Karpas-422 (cell line): ENCODE measurements at regions not wholly inside any gene's neighbourhood (a gene's known extent, or its start where the extent isn't known, plus 50 kb on each side); places are given as distances from the start of the nearest gene placed in this dataset.

ENCODE experiments used
- DNase-seq: peaks from one replicate; pipeline ENCODE4 v3.0.0-alpha.2; 2015
- H2AFZ ChIP-seq: fragments of 200-600 bp; sonication (generic); 2 replicates; pipeline ENCODE4 v1.6.1; 2014; ENCODE audit warnings: antibody characterized with exemption, low read length, mixed read lengths
- H3K27ac ChIP-seq: fragments of 200-600 bp; sonication (generic); 2 replicates; pipeline ENCODE4 v1.5.1; 2014; ENCODE audit warnings: mild to moderate bottlenecking, low read length, moderate library complexity
- H3K27me3 ChIP-seq: fragments of 200-600 bp; sonication (generic); 2 replicates; pipeline ENCODE4 v1.6.1; 2014; ENCODE audit warnings: low read length, mixed read lengths
- H3K36me3 ChIP-seq: fragments of 200-600 bp; sonication (generic); 2 replicates; pipeline ENCODE4 v1.6.1; 2014; ENCODE audit warnings: low read length, mixed read lengths; ENCODE audit not compliant: insufficient read depth
- H3K4me1 ChIP-seq: fragments of 200-600 bp; sonication (generic); 2 replicates; pipeline ENCODE4 v1.6.1; 2014; ENCODE audit warnings: mild to moderate bottlenecking, low read length, mixed read lengths
- H3K4me2 ChIP-seq: fragments of 200-600 bp; sonication (generic); 2 replicates; pipeline ENCODE4 v1.6.1; 2014; ENCODE audit warnings: low read length, low read depth, mild to moderate bottlenecking; ENCODE audit not compliant: poor library complexity, severe bottlenecking
- H3K4me3 ChIP-seq: fragments of 200-600 bp; sonication (generic); 2 replicates; pipeline ENCODE4 v1.5.1; 2014; ENCODE audit warnings: mild to moderate bottlenecking, antibody characterized with exemption, low read length, mixed read lengths
- H3K79me2 ChIP-seq: fragments of 200-600 bp; sonication (generic); 2 replicates; pipeline ENCODE4 v1.6.1; 2014; ENCODE audit warnings: mild to moderate bottlenecking, low read length, mixed read lengths
- H3K9ac ChIP-seq: fragments of 200-600 bp; sonication (generic); 2 replicates; pipeline ENCODE4 v1.6.0; 2014; ENCODE audit warnings: low read length
- H3K9me2 ChIP-seq: fragments of 200-600 bp; sonication (generic), shearing (Covaris generic); replicated peaks from 2 replicates; pipeline ENCODE4 v1.6.0; 2014; ENCODE audit warnings: mild to moderate bottlenecking, low read length, moderate library complexity; ENCODE audit not compliant: insufficient read depth
- H3K9me3 ChIP-seq: fragments of 300-700, 200-600 bp; sonication (generic); 2 replicates; pipeline ENCODE4 v1.6.1; 2014; ENCODE audit warnings: low read length, mixed read lengths
- H4K20me1 ChIP-seq: fragments of 200-600 bp; sonication (generic); 2 replicates; pipeline ENCODE4 v1.6.1; 2014; ENCODE audit warnings: mild to moderate bottlenecking, antibody characterized with exemption, low read length, low read depth; ENCODE audit not compliant: insufficient read depth

GRCh38 chr18:28793901-28794300 lies 617.0 kb upstream of the CDH2 start:
- Histone ChIP-seq H3K27me3 (no peaks in the 10 kb centered on the region), H3K4me3 (no peak overlapping the region), H3K4me1 (no peaks in the 10 kb centered on the region), H3K36me3 (no peaks in the 10 kb centered on the region), H4K20me1 (no peaks in the 10 kb centered on the region), H3K9me3 (peaks cover 27% of the 10 kb centered on the region), H3K79me2 (no peaks in the 10 kb centered on the region), H3K4me2 (no peak overlapping the region), H3K9ac (no peak overlapping the region), H3K27ac (no peak overlapping the region), H2AFZ (no peak overlapping the region), H3K9me2 (no peaks in the 10 kb centered on the region)
- no peak for DNase-seq

DNA sequence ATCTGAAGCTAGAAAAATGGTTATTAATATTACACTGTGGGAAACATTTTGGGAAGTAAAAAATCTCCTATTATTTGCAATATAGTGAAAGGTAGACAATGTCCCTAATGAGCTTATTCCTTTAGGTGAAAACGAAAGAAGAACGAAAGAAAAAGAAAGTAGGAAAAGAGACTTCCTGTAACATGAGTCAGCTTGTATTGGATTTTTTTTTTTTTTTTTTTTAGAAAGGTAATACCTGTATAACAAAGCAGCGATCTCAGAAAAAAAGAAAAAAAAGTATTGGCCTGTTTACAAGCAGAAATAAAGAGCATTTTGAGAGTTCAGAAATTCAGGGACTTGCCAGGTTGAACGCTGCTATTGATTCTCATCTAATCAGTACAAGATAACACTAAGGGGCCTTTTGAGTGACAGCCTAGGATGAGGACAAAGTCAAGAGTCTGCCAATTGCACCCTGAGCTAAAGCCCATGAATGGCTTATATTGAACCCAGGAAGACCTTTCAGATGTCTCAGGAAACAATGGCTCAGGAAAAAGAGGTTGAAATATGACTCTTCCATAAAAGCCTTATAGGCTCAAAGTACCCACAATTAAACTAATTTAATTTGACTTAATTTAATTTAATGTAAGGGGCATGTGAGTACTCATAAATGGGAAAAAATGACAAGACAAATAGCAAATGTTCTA lies 615.6 kb upstream of the CDH2 start:
- no peaks in the 10 kb centered on the region for H3K27me3 ChIP-seq
- no peak overlapping the region for H3K4me2 ChIP-seq
- H3K79me2 ChIP-seq, result no peaks in the 10 kb centered on the region
- no peak overlapping the region for H3K9ac ChIP-seq
- H2AFZ ChIP-seq, result no peak overlapping the region
- H3K36me3 ChIP-seq, result no peaks in the 10 kb centered on the region
- no peak for DNase-seq
- H3K9me3 ChIP-seq, result peaks cover 31% of the 10 kb centered on the region
- H4K20me1 ChIP-seq, result no peaks in the 10 kb centered on the region
- no peaks in the 10 kb centered on the region for H3K4me1 ChIP-seq
- no peak overlapping the region for H3K27ac ChIP-seq
- H3K4me3 ChIP-seq, result no peak overlapping the region
- H3K9me2 ChIP-seq, result no peaks in the 10 kb centered on the region

DNA sequence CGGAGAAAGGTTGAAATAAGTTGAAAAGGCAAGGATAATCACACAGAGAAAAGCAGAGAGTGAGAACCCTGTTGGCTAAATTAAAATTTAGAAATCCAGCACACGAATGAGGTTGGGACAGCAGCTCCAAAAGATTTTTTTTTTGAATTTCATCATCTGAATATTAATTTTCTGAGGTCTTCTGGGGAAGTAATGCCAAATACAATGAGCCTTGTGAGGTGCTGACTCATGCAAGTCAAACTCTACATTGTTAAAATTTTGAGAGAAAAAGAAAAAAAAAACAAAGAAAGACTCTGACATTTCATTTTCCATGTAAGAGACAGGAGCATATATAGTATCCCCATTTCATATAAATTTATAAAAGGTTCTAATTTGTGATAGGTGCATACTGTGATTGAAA lies 614.2 kb upstream of the CDH2 start:
- no peaks in the 10 kb centered on the region for H3K4me1 ChIP-seq
- no peaks in the 10 kb centered on the region for H3K79me2 ChIP-seq
- H3K27ac ChIP-seq, result no peak overlapping the region
- H3K36me3 ChIP-seq, result no peaks in the 10 kb centered on the region
- no peaks in the 10 kb centered on the region for H4K20me1 ChIP-seq
- H3K27me3 ChIP-seq, result no peaks in the 10 kb centered on the region
- H3K9me2 ChIP-seq, result no peaks in the 10 kb centered on the region
- DNase-seq, result no peak
- H3K9me3 ChIP-seq, result peaks cover 38% of the 10 kb centered on the region
- H3K9ac ChIP-seq, result no peak overlapping the region
- H3K4me3 ChIP-seq, result no peak overlapping the region
- no peak overlapping the region for H2AFZ ChIP-seq
- H3K4me2 ChIP-seq, result no peak overlapping the region

- H3K36me3 ChIP-seq, result no peaks in the 10 kb centered on the region
- H3K27ac ChIP-seq, result no peak overlapping the region
- H3K4me2 ChIP-seq, result no peak overlapping the region
- H3K79me2 ChIP-seq, result no peaks in the 10 kb centered on the region
- no peaks in the 10 kb centered on the region for H4K20me1 ChIP-seq
- H2AFZ ChIP-seq, result no peak overlapping the region
- no peaks in the 10 kb centered on the region for H3K4me1 ChIP-seq
- no peak for DNase-seq
- no peaks in the 10 kb centered on the region for H3K27me3 ChIP-seq
- no peak overlapping the region for H3K4me3 ChIP-seq
- H3K9me2 ChIP-seq, result no peaks in the 10 kb centered on the region
- H3K9ac ChIP-seq, result no peak overlapping the region
- H3K9me3 ChIP-seq, result peaks cover 39% of the 10 kb centered on the region
Measured at GRCh38 chr18:28789502-28789901, 612.6 kb upstream of the CDH2 start.

DNA sequence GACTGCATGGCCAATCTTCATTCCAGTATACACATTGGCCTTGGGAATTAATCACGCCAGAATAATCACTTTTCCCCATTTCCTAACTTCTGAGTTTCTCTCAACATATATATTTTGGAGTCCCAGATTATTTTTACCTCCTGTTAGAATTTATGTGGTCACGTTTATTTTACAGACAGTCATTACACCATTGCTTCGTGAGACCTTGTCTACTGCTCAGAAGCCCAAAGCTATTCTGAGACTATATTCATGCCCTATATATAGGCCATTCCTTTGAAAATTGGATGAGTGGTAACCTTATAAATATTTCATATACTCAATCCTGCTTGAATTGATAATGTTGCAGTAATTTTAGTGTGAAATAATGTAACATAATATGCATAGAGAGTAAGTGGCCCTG lies 610.0 kb upstream of the CDH2 start:
- Histone ChIP-seq H3K9me2 (no peaks in the 10 kb centered on the region), H3K9ac (no peak overlapping the region), H3K9me3 (peaks cover 34% of the 10 kb centered on the region), H3K4me3 (no peak overlapping the region), H2AFZ (no peak overlapping the region), H3K27me3 (no peaks in the 10 kb centered on the region), H4K20me1 (no peaks in the 10 kb centered on the region), H3K27ac (no peak overlapping the region), H3K36me3 (no peaks in the 10 kb centered on the region), H3K4me1 (no peaks in the 10 kb centered on the region), H3K79me2 (no peaks in the 10 kb centered on the region), H3K4me2 (no peak overlapping the region)
- DNase-seq, result no peak

DNA sequence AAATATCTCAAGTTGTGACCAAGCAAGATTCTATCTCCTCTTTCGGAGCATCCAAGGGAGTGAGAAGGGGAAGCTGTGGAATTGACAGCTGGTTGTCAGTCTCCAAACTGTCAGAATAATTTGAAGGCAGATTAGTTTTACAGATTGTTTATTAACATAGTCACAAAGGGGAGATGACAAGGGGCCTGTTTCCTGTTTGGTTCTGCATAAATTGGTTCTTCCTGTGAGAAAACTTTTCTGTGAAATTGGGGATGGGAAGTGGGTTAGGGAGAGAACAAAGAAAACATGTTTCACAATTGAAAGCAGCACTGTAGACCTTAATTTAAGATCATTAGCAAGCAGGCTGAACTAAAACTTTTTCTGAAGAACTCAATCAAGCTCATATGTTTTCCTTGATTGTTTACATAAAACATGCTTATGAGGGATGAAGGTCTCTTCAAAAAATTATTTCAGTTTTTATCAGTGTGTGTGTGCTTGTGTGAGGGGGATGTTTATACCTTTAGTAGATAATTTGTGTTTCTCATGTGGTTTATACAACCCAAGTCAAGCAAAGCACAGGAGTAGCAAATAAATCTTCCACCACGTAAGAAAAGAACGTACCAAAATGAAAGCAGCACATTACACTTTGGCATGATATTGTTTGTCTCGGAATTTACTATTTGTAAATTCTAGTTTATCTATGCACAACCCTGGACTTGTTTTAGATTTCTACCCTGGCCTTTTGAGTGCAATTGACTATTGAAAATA lies 604.9 kb upstream of the CDH2 start:
- H3K27ac ChIP-seq, result no peak overlapping the region
- no peaks in the 10 kb centered on the region for H3K4me1 ChIP-seq
- H3K4me2 ChIP-seq, result no peak overlapping the region
- H3K9me2 ChIP-seq, result no peaks in the 10 kb centered on the region
- peaks cover 29% of the 10 kb centered on the region for H3K9me3 ChIP-seq
- H3K4me3 ChIP-seq, result no peak overlapping the region
- no peaks in the 10 kb centered on the region for H3K27me3 ChIP-seq
- no peaks in the 10 kb centered on the region for H3K79me2 ChIP-seq
- DNase-seq, result no peak
- H4K20me1 ChIP-seq, result no peaks in the 10 kb centered on the region
- no peak overlapping the region for H2AFZ ChIP-seq
- H3K9ac ChIP-seq, result no peak overlapping the region
- H3K36me3 ChIP-seq, result no peaks in the 10 kb centered on the region

- no peaks in the 10 kb centered on the region for H3K79me2 ChIP-seq
- H3K36me3 ChIP-seq, result no peaks in the 10 kb centered on the region
- no peaks in the 10 kb centered on the region for H3K27me3 ChIP-seq
- H3K4me1 ChIP-seq, result no peaks in the 10 kb centered on the region
- no peak overlapping the region for H3K4me3 ChIP-seq
- H3K9me3 ChIP-seq, result peaks cover 27% of the 10 kb centered on the region
- no peaks in the 10 kb centered on the region for H3K9me2 ChIP-seq
- no peak overlapping the region for H2AFZ ChIP-seq
- no peak overlapping the region for H3K27ac ChIP-seq
- H3K4me2 ChIP-seq, result no peak overlapping the region
- H3K9ac ChIP-seq, result no peak overlapping the region
- no peaks in the 10 kb centered on the region for H4K20me1 ChIP-seq
- no peak for DNase-seq
Measured at GRCh38 chr18:28778706-28779105, 601.8 kb upstream of the CDH2 start.

DNA sequence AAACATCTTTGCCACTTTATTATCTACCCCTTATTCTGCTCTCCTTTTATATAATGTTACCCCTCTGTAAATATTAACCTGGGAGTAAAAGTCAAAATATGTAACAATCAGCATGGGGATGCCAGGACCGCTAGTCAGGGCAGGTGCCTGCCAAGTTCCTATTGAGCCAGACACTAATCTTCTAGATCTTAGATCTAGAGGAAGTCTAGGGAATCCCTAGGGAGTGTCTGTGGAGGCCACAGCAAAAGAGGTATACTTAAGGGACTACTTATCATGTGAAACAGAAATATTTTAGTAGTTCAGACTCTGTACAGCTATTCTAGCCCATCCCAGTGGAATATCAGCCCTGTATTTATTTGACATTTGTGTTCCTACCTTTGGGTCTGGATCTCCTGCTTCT lies 600.8 kb upstream of the CDH2 start:
- DNase-seq, result no peak
- no peaks in the 10 kb centered on the region for H3K9me2 ChIP-seq
- H3K4me2 ChIP-seq, result no peak overlapping the region
- H4K20me1 ChIP-seq, result no peaks in the 10 kb centered on the region
- H3K36me3 ChIP-seq, result no peaks in the 10 kb centered on the region
- H3K4me3 ChIP-seq, result no peak overlapping the region
- H2AFZ ChIP-seq, result no peak overlapping the region
- no peak overlapping the region for H3K9ac ChIP-seq
- H3K9me3 ChIP-seq, result peaks cover 31% of the 10 kb centered on the region
- no peaks in the 10 kb centered on the region for H3K27me3 ChIP-seq
- no peaks in the 10 kb centered on the region for H3K4me1 ChIP-seq
- no peak overlapping the region for H3K27ac ChIP-seq
- no peaks in the 10 kb centered on the region for H3K79me2 ChIP-seq
